ENCODE measurements at regions not wholly inside any gene's neighbourhood (a gene's known extent, or its start where the extent isn't known, plus 50 kb on each side); places are given as distances from the start of the nearest gene placed in this dataset.

- TF ChIP-seq CHD7 (IDR thresholded peaks at IDR 0.05; ENCODE audit: insufficient replicate concordance, low read length) (no peak), ASH2L (IDR thresholded peaks at IDR 0.05; ENCODE audit: low read length) (no peak), MAFK (IDR thresholded peaks at IDR 0.05; ENCODE audit: low read depth, low read length) (no peak), RXRA (IDR thresholded peaks at IDR 0.05; ENCODE audit: insufficient read depth, low read depth, low read length) (no peak), KDM1A (IDR thresholded peaks at IDR 0.05; ENCODE audit: borderline replicate concordance, low read length) (no peak), MAX (IDR thresholded peaks at IDR 0.05) (no peak)
Observed at GRCh38 chr9:88891040-88891439, 100.2 kb upstream of the S1PR3 start (continued).

Measured in H1 (cell line).